HG03442 (cell line): ENCODE measurements at regions not wholly inside any gene's neighbourhood (a gene's known extent, or its start where the extent isn't known, plus 50 kb on each side); places are given as distances from the start of the nearest gene placed in this dataset.

Experiments used
- ATAC-seq: cut with Tn5 transposase; IDR thresholded peaks from one replicate; pipeline ENCODE4 v1.9.1; 2021; ENCODE audit warnings: mild to moderate bottlenecking, moderate library complexity; ENCODE audit not compliant: unreplicated experiment

DNA sequence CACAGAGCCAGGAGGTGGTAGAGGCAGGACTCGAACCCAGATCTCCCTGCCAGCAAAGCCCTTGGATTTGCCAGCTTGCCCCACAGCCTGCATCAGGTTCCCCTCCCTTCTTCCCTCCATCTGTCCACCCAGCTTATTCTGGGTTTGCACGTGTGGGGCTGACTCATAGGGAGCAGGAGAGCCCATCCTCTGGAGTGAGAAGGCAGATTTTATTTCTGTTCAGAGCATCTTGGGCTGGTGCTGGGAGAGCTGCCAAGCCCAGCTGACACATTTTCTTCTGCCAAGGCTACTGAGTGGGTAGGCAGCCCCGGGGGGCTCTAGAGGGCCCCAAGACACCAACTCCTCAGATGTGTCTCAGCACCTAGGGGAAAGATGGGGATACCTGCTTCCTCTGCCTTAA lies 106.3 kb upstream of the CRHR1 start:
- no peak for ATAC-seq

DNA sequence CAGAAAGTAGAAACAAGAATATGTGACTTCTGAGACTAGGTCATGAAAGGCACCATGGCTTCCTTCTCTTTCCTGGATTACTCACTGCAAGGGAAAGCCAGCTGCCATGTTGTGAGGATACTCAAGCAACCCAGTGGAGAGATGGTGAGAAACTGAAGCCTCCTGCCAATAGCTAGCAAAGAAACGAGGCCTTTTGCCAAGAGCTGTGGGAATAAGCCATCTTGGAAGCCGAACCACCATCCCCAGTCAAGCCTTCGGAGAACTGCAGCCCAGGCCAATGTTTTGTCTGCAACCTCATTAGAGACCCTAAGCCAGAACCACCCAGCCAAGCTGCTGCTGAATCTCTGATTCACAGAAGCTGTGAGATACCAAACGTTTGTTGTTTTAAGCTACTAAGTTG lies 104.7 kb upstream of the CRHR1 start:
- ATAC-seq = no peak

DNA sequence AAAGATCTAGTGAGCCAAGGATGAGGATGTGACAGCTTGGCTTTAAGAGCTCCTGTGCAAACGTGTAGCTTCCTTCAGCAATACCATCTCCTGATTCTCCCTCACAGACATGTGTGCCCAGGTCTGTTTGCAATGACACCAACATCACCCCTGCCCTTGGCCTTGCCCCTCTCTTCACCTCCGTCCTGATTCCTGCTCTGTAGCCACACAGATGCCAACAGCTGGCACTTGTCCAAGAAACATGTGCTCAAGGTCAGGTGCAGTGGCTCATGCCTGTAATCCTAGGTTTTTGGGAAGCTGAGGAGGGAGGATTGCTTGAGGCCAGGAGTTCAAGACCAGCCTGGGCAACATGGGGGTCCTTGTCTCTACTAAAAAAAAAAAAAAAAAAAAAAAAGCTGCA lies 103.8 kb upstream of the CRHR1 start:
- ATAC-seq = no peak

DNA sequence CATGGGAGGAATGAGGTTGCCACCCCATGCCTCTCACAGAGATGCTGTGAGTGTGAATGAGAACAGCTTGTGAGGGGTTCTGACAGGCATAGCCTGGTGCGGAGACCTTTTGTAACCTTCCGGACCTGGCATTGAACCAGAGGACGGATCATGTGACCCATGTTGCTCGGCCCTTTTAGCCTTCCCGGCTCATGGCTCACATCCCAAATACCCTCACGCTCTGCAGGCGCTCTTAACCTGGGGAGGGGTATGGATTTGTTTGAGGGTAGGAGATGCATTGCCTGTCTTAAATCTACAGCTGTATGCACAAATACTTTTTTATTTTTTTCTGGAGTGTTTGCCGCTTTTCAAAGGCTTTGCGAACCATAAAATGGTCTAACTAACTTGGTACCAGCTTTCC lies 102.4 kb upstream of the CRHR1 start:
- ATAC-seq = no peak

DNA sequence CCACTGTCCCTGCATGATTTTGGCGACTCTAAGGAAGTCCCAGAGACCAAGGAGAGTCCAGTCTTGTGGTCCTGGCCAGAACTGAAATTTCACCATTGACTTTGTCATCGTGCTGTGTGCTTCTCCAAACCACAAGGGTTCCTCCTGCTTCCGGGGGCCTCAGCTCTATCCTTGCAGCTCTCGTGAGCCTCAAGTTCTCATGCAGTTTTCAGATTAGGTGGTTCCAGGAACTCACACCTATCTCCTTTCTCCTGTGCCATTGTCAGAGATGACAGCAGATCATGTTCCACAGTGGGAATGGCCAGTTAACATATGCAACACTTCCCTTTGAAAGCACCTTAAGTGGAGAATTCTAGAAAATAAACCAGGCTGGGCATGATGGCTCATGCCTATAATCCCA lies 97.9 kb upstream of the CRHR1 start:
- ATAC-seq = no peak

DNA sequence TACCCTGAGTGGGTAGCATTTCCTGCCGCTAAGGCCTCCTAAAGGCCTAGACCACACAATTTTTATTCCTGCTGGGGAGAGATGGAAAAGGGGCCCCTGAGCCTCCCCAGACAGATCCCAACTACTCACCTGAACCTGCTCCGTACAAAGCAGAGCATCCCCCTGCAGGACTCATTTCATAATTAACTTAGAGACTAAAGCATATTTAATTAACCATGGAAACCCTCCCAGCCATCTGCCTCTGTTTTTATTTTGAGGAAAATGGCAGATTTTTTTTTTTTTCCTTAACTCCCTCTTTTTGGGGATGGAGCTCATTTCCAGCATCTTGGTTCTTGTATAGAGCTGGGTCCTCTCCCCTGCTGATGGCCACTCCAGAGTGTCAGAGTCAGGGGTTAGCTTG lies 96.5 kb upstream of the CRHR1 start:
- ATAC-seq = no peak

DNA sequence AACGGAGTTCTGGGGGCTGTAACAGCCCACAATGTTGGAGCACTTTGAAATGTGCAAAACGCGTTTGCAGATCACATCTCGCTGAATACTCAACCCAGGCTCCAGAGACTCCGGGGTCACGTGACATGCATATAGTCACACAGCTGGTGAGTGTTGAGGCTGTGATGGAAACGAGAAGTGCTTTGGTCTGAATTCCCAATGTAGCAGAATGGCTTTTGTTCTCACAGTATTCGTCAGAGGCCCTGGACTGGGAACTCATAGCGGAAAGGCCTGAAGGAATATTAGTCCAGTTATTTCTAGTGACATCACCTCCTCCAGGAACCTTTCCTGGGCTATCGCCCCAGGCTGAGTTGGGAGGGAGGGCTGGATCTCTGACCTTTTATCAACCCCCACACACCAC lies 95.8 kb upstream of the CRHR1 start:
- no peak for ATAC-seq

DNA sequence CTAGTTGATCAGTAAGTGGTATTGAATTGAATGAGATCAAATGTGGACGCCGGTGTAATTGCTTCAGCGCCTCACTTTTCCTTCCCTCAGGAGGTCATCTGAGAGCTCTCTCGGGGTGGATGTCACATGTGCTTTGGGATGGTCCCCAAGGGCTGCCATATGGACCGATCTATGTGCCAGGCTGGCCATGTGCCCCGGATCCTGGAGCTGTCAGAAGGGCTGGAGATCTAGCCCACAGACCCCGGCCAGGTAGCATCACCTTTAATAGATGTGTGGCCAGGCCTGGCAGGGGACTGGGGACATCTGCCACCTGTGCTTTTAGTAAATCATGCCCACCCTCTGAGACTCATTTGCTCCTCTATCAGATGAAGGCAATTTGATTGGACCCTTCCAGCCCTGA lies 95.3 kb upstream of the CRHR1 start:
- ATAC-seq = no peak

DNA sequence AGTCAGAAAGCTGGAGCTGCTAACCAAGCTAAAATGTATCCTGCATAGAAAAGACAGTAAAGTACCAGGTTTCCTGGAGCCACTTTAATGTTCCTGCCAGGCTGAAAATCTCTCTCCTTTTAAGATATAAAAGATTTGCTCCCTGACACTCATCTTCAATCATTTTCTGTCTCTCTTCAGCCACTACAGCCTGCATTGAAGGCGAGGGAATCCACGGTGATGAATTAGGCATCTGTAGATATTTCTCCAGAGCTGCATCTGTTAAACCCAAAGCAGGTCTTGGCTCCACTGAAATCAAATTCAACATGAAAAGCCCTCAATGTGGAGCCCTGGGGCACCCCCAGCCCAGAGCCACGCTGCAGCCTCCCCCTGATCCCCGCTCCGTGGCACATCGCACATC lies 94.7 kb upstream of the CRHR1 start:
- ATAC-seq = no peak

DNA sequence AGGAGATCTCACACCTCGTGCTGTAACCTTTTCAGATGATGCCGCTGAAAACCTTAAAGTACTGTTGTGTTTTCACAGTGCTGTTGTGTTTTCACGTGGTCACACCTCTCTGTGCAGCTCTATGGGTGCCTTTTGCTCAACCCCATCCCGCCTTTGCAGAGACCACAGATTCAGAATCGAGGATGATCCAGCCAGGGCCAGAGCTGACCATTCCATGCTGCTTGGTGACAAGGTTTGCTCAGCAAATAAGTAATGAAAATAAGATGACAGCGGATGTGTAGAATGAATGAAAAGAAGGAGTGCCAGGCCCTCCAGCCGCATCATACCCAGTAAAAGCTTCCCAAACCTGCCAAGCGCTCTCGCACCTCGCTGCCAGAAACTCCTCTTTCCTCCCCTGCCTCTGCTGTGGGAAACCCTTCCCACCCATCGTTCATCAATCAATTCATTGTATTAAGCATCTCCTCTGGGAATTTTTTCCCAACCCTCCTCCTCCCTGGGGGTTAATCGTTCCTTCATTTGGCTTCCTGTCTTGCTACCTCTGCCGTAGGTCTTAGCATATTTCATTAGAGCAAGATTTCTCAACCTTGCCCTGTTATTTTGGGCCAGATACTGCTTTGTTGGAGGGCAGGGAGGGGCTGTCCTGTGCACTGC lies 93.4 kb upstream of the CRHR1 start:
- no peak for ATAC-seq

DNA sequence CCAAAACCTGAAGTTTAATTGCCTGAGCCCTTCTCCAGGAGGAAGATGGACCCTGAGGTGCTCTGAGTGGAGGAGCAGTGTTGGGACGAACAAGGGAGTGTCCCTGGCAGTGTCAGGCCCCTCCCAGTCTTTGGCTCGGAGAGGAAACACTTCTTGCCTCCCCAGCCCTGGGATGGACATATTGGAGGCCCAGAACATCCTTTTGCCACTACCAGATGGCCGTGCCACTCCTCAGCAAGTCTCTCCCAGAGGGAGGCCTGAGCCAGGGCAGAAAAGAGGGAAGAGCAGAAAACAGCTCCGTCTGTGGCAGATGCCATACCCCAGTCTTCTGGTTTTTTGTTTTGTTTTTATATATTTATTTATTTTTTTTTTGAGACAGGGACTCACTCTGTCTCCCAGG lies 91.5 kb upstream of the CRHR1 start:
- ATAC-seq = no peak

DNA sequence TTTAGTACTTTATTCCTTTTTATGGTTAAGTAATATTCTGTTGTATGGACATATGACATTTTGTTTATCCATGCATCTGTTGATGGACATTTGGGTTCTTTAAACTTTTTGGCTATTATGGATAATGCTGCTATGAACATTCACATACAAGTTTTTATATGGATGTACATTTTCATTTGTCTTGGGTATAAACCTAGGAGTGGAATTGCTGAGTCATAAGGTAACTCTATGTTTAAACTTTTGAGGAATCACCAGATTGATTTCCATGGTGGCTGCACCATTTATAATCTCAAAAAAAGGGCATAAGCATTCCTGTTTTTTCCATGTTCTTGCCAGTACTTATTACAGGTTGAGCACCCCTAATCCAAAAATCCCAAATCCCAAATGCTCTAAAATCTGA lies 90.3 kb upstream of the CRHR1 start:
- ATAC-seq = no peak

DNA sequence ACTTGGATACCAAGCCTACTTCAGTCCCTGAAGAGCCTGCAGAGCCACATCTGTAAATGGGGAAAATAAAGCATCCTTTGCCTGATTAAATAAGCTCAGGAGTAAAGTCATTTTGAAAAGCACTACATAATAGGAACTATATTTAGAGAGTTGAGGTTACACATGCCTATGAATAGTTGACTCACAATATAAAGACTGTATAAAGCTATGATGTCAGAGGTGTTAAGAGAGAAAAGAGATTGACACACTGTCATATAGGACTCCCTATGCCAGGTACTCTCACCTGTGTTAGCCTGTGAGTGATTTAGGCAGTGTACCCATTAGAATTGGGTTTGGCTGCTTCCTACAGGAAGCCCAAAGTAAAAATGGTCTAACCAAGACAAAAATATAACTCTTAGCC lies 87.7 kb upstream of the CRHR1 start:
- ATAC-seq = no peak

DNA sequence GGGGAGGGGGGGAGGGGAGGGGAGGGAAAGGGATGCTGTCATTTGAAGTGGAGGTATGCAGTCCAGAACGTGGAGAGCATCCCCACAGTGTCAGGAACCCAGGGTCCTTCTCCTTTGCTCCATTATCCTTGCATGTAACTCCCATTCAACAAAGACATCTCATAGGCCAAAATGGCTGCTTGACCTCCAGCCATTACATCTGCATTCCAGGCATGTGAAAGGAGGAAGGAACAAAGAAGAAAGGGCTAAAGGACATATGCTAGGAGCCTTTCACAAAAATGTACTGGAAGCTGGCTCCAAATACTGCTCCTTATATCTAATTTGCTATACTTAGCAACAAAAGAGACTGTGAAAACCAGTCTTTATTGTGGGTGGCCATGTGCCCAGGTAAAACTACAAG lies 87.0 kb upstream of the CRHR1 start:
- no peak for ATAC-seq

DNA sequence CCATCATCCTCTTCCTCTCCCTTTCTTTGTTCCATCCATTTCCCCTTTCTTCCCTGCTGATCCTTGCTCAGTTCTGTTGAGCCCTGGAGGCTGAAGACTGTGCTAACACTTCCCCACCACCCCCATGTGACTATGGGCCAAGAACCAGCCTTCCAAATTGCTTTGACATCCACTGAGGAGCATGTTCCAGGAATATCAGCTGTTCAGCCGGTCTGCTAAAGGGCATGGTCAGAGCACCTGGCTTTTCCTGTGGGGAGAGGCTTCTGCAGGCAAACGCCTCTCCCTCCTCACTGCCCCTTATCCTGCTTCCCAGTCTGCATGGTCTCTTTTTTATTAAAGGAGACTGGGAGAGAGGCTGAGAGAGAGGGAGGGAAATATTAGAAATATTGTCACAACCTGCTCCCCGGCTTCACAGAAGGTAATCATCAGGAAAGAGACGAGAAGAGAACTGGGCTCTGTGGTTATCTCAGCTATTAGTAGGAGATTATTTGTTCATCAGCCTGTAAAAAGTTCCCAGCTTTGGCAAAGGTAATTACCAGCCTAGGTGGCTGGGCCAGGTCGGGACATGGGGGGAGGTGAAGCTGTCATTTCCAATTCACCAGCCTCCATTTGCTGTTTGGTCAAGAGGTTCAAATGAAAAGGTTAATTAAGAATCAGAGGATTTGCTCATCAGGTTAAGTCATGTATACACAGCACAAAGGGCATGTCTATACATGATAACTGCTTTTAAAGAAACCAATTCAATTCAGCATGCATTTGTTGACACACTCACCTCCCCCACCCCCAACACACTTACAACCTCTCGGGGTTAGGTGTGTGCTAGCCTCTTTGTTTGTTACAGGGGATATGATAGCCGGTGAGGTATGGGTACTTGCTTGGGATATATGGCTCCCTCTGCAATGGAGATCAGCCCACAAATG lies 83.7 kb upstream of the CRHR1 start:
- ATAC-seq = no peak

DNA sequence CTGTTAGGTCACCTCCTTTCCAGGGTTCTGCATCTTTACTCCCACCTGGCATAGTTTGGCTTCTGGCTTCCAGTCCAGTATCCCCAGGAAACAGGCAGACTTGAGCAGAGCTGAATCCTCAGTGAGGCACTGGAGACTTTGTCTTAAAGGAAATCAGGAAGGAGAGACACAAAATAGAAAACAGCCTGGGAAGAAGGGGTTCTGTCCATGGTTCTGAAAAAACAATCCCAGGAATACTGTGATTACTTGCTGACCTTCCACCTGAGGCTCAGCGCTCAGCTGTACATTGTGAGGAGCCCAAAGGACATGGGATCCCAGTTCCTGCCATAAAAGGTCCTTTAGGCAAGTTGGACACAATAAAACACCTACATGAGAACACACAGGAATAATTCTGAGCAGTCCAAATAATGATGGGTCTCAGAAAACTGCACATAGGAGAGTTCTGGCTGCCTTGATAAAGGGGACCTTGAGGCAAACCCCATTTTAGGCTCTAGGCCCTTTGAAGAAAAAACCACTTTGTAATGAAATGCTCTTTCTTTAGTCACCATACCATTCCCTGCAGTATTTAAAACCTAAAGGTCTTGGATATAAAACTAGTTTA lies 81.4 kb upstream of the CRHR1 start:
- no peak for ATAC-seq

DNA sequence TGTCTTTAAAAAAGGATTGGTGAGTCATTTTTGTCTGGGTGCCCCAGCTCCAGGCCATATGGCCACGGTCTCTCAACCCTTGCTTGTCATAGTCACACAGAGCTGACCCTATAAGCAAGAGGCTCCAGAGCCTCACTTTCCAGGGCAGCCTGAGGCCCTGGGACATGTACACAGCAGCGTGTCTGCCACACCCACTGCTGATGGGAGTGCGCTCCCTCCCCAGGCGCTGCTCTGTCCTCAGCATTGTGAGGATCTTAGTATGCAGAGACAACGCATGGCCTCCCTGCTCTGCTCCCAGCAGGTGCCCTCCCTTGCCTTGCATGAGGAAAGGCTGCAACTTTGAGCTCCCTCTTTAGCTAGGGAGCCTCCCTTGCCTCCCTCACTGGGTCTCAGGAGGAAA lies 80.8 kb upstream of the CRHR1 start:
- ATAC-seq = no peak

DNA sequence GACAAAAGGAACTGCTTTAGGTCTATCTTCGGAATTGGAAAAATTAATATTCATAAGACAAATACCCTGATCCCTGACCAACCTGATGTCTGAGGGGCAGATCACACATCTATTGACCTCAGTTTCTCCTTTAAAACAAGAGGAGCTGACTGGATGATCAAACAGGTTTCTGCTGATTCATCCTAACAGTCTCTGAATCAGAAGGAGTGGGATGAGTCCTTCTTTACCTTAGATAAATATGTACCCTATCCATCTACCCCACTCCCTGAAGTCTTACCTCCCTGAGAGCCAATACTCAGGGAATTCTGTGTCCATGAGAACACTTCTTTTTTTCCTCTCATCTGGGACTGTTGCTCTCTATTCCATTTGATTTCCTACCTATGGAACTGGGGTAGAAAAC lies 80.3 kb upstream of the CRHR1 start:
- ATAC-seq = no peak

DNA sequence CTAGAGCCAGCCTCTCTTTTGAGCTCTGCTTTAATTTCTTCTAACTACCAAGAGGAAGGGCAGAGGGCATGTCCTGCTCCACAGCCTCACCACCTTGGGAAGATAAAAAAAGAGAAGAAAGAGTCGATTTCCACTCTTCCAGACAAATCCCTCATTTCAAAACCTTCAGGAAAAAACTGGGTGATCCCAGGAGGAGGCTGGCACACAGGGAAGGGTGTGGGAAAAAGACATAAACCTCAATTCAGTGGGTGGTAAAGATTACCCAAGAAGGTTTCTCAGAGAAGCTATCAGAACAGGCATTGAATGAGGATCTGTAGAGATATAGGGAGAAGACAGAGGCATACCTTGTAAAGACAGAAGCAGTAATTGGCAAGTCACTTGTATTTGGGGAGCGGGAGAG lies 79.9 kb upstream of the CRHR1 start:
- ATAC-seq = no peak

DNA sequence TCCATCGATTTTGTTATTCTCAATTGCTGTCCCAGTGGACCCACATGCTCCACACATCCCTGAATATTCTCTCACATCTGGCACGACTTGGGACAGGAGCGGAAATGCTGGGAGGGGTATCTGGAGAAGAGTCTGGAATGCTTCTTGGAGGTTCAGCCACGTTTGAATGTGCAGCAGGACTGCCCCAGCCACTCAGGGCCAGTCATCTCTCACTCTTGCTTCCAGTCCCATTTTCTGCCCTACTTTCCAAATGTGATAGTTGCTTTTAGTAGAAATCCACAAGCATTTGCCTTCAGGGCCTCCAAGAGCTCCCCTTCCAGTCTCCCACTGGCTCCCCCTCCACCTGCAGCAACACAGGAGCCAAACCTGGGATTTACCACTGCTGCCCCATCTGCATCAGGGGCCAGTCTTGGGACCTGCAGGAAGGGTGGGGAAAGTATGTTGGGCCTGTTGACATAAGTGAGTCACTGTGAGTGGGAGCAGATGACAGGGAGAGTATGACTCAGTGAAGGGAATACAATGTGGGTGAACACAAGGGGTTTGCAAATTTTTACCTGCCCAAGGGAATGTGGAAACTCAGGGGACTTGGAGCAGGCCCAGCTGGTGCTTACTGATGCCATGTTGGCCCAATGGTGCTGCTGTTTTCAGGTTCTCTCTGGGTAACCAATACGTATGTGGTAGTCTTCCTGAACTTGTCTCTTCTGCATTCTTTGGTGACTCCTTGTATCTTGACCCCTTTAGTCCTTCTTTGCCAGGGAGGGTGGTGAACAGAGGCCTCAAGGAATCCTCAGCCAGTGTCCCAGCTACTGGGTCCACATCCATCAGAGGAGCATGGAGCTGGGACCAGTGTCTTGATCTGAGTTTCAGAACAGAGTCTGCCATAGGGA lies 78.8 kb upstream of the CRHR1 start:
- no peak for ATAC-seq

DNA sequence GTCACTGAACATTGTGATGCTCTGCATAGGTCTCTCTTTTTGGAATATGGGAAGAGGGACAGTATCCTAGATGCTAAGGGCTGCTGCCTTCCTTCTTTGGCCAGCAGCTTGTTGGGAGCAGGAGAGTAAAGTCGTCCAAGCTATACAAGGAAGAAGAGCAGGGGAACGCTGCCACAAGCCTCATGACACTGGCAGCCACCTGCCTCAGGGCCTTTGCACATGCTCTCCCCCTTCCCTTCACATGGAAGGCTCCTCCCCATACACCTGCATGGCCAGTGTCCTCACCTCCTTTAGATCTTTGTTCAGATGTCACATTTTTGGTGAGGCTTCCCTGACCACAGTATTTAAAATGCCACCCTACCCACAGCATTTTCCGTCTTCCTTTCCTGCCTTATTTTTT lies 78.1 kb upstream of the CRHR1 start:
- ATAC-seq = no peak
